ENCODE measurements at regions not wholly inside any gene's neighbourhood (a gene's known extent, or its start where the extent isn't known, plus 50 kb on each side); places are given as distances from the start of the nearest gene placed in this dataset.

DNA sequence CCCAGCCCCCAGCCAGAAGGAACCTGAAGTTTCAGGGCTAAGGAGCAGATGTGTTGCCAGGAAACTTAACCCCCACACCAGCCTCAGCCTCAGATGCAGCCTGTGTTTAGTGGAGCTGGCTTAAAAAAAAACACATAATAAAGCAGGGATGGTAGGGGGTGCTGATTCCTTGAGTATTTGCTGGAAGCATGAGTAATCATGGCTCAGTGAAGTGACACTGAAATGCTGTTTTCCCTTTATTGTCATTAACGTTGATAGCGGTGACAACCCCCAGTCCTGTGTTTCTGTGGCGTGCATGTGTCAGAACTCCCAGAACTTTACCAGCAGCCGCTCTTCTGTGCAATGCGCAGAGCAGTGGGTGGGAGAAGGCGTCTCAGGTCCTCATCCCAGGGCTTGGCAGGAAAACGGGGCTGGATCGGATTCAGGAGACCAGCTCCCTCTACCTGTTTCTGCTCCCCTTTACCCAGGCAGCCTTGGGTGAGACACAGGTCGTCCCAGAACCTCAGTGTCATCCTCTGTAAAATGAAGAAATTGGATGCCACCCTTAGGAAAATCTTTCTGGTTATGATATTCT, 1282.1 kb downstream of the TBC1D22A start:
- no peaks in the 10 kb centered on the region for H3K9me3 ChIP-seq
- no peaks in the 10 kb centered on the region for H3K4me1 ChIP-seq (ENCODE audit: control insufficient read depth in 1 of 2, low read depth in 2 of 2)
- no peaks in the 10 kb centered on the region for H3K36me3 ChIP-seq
- no peaks in the 10 kb centered on the region for H3K27me3 ChIP-seq (replicated peaks; ENCODE audit: insufficient read depth)
- H3K4me3 ChIP-seq = no peak overlapping the region
- TF ChIP-seq, protein P1, sequence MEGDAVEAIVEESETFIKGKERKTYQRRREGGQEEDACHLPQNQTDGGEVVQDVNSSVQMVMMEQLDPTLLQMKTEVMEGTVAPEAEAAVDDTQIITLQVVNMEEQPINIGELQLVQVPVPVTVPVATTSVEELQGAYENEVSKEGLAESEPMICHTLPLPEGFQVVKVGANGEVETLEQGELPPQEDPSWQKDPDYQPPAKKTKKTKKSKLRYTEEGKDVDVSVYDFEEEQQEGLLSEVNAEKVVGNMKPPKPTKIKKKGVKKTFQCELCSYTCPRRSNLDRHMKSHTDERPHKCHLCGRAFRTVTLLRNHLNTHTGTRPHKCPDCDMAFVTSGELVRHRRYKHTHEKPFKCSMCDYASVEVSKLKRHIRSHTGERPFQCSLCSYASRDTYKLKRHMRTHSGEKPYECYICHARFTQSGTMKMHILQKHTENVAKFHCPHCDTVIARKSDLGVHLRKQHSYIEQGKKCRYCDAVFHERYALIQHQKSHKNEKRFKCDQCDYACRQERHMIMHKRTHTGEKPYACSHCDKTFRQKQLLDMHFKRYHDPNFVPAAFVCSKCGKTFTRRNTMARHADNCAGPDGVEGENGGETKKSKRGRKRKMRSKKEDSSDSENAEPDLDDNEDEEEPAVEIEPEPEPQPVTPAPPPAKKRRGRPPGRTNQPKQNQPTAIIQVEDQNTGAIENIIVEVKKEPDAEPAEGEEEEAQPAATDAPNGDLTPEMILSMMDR (IDR thresholded peaks at IDR 0.05) = no peak
- ATAC-seq (ENCODE audit: insufficient number of reproducible peaks, low FRiP score, low read depth) (no peak), DNase-seq (ENCODE audit: low spot score) (no peak)
- no peak overlapping the region for H3K27ac ChIP-seq

DNA sequence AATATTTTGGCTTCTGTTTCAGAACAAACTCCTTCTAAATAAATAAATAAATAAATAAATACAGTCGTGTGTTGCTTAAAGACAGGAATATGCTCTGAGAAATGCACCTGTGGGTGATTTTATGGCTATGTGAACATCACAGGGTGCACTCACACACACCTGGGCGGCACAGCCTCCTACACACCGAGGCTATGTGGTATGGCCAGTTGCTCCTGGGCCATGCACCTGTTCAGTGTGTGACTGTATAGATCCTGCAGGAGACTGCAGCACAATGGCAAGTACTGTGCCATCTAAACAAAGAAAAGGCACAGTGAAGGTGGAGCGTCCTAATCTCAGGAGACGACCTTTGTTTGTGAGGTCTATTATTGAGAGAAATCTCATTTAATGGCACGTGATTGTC, 1281.1 kb downstream of the TBC1D22A start:
- no peaks in the 10 kb centered on the region for H3K4me1 ChIP-seq (ENCODE audit: control insufficient read depth in 1 of 2, low read depth in 2 of 2)
- TF ChIP-seq, protein P1 (IDR thresholded peaks at IDR 0.05) = no peak
- ATAC-seq (ENCODE audit: insufficient number of reproducible peaks, low FRiP score, low read depth) (no peak), DNase-seq (ENCODE audit: low spot score) (no peak)
- no peaks in the 10 kb centered on the region for H3K9me3 ChIP-seq
- no peaks in the 10 kb centered on the region for H3K27me3 ChIP-seq (replicated peaks; ENCODE audit: insufficient read depth)
- no peak overlapping the region for H3K27ac ChIP-seq
- H3K36me3 ChIP-seq = no peaks in the 10 kb centered on the region
- no peak overlapping the region for H3K4me3 ChIP-seq

DNA sequence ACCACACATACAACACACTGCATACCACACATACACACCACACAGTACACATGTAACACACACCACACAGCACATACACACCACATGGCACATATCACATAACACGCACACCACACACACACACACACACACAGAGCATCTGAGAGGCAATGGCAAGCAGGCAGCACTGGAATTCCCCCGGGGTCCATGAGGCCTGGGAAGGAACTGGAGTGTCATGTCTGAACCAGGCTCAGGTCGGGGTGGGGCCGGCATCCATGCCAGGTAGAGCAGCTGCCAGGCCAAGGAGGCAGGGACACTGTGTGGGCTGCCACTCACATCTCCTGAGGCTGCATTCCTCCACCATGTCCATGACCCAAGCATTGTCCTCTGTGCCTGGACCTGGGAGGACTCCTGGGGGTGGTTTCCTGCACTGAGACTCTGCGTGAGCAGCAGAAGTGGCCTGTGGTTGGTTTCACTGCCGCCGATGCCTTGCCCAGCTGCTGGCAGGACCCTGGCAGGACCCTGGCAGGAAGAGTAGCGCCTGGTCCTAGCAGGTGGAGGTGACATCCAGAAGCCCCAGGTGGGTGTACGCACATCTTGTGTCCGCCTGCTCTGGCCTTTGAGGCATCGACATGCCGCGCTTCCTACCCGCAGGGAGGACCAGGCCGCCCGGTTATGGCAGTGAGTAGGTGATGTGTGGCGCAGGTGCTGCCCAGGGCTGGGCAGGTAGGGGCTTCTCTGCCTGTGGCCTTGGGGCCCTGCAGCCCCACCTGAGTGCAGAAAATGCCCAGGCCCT, 1280.4 kb downstream of the TBC1D22A start:
- Histone ChIP-seq H3K9me3 (no peaks in the 10 kb centered on the region), H3K4me1 (ENCODE audit: control insufficient read depth in 1 of 2, low read depth in 2 of 2) (no peaks in the 10 kb centered on the region), H3K27ac (no peak overlapping the region), H3K27me3 (replicated peaks; ENCODE audit: insufficient read depth) (no peaks in the 10 kb centered on the region), H3K36me3 (no peaks in the 10 kb centered on the region), H3K4me3 (no peak overlapping the region)
- no peak for DNase-seq (ENCODE audit: low spot score)
- no peak for ATAC-seq (ENCODE audit: insufficient number of reproducible peaks, low FRiP score, low read depth)
- TF ChIP-seq, protein P1 (IDR thresholded peaks at IDR 0.05) = no peak

DNA sequence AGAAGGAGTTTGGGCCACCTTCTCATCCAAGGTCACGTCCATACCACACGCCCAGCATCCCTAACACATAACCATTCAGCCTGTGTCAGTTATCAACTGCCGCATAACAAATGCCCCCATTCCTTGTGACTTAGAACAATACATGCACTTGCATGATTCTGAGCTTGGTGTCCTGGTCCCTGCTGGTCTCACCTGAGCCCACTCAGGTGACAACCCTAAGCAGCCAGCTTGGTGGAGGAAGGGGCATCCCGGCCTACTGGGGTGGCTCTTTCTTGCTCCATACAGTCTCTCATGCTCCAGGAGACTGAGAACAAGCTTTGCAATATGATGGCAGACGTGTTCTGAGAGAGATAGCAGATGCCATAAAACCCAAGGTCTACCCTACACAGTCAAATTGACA, 1276.9 kb downstream of the TBC1D22A start:
- Histone ChIP-seq H3K4me3 (no peak overlapping the region), H3K27me3 (replicated peaks; ENCODE audit: insufficient read depth) (no peaks in the 10 kb centered on the region), H3K36me3 (no peaks in the 10 kb centered on the region), H3K4me1 (ENCODE audit: control insufficient read depth in 1 of 2, low read depth in 2 of 2) (no peaks in the 10 kb centered on the region), H3K9me3 (no peaks in the 10 kb centered on the region), H3K27ac (no peak overlapping the region)
- ATAC-seq (ENCODE audit: insufficient number of reproducible peaks, low FRiP score, low read depth) (no peak), DNase-seq (ENCODE audit: low spot score) (no peak)
- TF ChIP-seq, protein P1 (IDR thresholded peaks at IDR 0.05) = no peak

DNA sequence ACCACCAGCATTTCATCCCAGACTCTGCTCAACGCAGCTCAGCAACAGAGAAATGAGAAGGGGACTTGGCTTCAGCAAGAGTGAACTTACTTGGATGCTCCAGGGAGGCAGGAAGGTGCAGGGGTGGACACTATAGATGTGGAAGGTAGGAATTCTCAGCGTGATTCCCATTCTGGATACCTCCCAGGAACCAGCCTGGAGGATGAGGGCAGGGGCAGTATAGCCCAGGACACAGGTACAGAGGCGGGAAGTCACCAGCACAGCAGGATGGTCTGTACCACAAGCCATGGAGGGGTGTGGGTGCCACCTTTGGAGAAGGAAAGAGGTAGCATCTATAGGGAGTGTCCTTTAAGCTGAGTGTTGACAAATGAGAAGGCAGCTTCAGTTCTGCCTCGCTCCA, 1275.2 kb downstream of the TBC1D22A start:
- no peak for ATAC-seq (ENCODE audit: insufficient number of reproducible peaks, low FRiP score, low read depth)
- no peaks in the 10 kb centered on the region for H3K27me3 ChIP-seq (replicated peaks; ENCODE audit: insufficient read depth)
- H3K4me1 ChIP-seq (ENCODE audit: control insufficient read depth in 1 of 2, low read depth in 2 of 2) = no peaks in the 10 kb centered on the region
- H3K9me3 ChIP-seq = no peaks in the 10 kb centered on the region
- no peak overlapping the region for H3K27ac ChIP-seq
- H3K4me3 ChIP-seq = no peak overlapping the region
- DNase-seq (ENCODE audit: low spot score) = no peak
- H3K36me3 ChIP-seq = no peaks in the 10 kb centered on the region
- TF ChIP-seq, protein P1 (IDR thresholded peaks at IDR 0.05) = no peak
